HG03457 (cell line): ENCODE measurements at regions not wholly inside any gene's neighbourhood (a gene's known extent, or its start where the extent isn't known, plus 50 kb on each side); places are given as distances from the start of the nearest gene placed in this dataset.
"Not testable (repeated sequence)": the region's sequence is repeated elsewhere in the genome, so short reads cannot be mapped to it uniquely, and the experiment has no call there.

Experiments
- ATAC-seq: cut with Tn5 transposase; IDR thresholded peaks from one replicate; pipeline ENCODE4 v1.9.1; 2021; ENCODE audit warnings: moderate number of reproducible peaks; ENCODE audit not compliant: unreplicated experiment

GRCh38 chr6:14290041-14290771 is 172.6 kb downstream of the CD83 start:
- ATAC-seq = no peak

GRCh38 chr6:14290772-14291330 is 173.3 kb downstream of the CD83 start:
- no peak for ATAC-seq

GRCh38 chr6:14291331-14291730 is 173.8 kb downstream of the CD83 start:
- no peak for ATAC-seq

- no peak for ATAC-seq
These were observed 174.5 kb downstream of the CD83 start for GRCh38 chr6:14292119-14292518.

GRCh38 chr6:14294270-14294951 is 176.8 kb downstream of the CD83 start:
- no peak for ATAC-seq

GRCh38 chr6:14296698-14297097 is 179.1 kb downstream of the CD83 start:
- not testable (repeated sequence) for ATAC-seq

GRCh38 chr6:14297118-14297517 is 179.5 kb downstream of the CD83 start:
- ATAC-seq = not testable (repeated sequence)

- ATAC-seq = not testable (repeated sequence)
These were observed 182.6 kb downstream of the CD83 start for GRCh38 chr6:14300189-14300588.

- ATAC-seq = not testable (repeated sequence)
These were observed 183.1 kb downstream of the CD83 start for GRCh38 chr6:14300721-14301120.

- not testable (repeated sequence) for ATAC-seq
These were observed 183.9 kb downstream of the CD83 start for GRCh38 chr6:14301477-14301876.

GRCh38 chr6:14305131-14305530 is 187.6 kb downstream of the CD83 start:
- ATAC-seq = no peak

GRCh38 chr6:14305624-14306023 is 188.1 kb downstream of the CD83 start:
- no peak for ATAC-seq

- ATAC-seq = no peak
These were observed 188.8 kb downstream of the CD83 start for GRCh38 chr6:14306151-14306906.

- no peak for ATAC-seq
These were observed 191.9 kb downstream of the CD83 start for GRCh38 chr6:14309516-14309915.

- ATAC-seq = no peak
These were observed 192.4 kb downstream of the CD83 start for GRCh38 chr6:14309951-14310445.

- ATAC-seq = no peak
These were observed 193.4 kb downstream of the CD83 start for GRCh38 chr6:14310960-14311359.

- ATAC-seq = no peak
These were observed 195.0 kb downstream of the CD83 start for GRCh38 chr6:14312587-14312986.

- ATAC-seq = no peak
These were observed 195.7 kb downstream of the CD83 start for GRCh38 chr6:14313248-14313647.

- no peak for ATAC-seq
These were observed 197.8 kb downstream of the CD83 start for GRCh38 chr6:14315353-14315752.

GRCh38 chr6:14316651-14317386 is 199.2 kb downstream of the CD83 start:
- ATAC-seq = no peak
